ENCODE measurements at regions not wholly inside any gene's neighbourhood (a gene's known extent, or its start where the extent isn't known, plus 50 kb on each side); places are given as distances from the start of the nearest gene placed in this dataset.

DNA sequence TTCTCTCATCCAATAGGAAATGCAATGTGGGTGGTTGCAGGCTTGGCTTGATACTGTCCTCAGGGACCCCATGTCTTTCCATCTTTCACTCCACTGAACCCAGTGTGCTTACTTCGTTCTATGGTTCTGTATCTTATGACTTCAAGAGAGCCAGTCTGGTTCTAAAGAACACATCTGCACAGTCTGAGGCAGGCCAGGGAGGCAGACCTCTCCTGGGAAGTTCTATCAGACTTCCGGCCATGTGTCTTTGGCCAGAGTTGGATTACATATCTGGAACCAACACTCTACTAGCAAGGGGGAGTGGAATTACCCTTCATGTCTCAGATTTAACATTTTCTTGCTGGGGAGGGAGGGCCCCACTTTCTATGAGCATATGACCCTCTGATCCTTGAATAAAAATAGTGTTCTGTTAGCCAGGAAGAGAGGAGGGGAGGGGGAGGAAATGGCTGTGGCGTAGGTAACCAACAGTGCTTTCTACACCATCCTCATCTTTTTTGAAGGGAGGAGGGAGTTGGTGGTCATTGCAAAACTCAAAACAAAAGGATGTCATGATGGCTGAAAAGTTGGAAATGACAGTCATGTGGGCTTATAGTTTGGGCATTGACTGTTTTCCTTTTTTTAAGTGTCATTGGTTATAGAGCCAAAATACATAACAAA, 370.2 kb downstream of the GATA3 start:
- Histone ChIP-seq H3K27ac (no peak overlapping the region), H3K27me3 (no peaks in the 10 kb centered on the region), H3K4me1 (no peaks in the 10 kb centered on the region), H3K9me3 (no peaks in the 10 kb centered on the region), H3K36me3 (no peaks in the 10 kb centered on the region), H3K4me3 (no peak overlapping the region)
- DNase-seq, result no peak
- no peak for TF ChIP-seq POLR2A (IDR thresholded peaks at IDR 0.05)
- intact Hi-C loops (cut with DNase I), result no loop called here
- 70 to 77% methylated on average over 3 of the region's 3 CpGs for WGBS, 2 donors

DNA sequence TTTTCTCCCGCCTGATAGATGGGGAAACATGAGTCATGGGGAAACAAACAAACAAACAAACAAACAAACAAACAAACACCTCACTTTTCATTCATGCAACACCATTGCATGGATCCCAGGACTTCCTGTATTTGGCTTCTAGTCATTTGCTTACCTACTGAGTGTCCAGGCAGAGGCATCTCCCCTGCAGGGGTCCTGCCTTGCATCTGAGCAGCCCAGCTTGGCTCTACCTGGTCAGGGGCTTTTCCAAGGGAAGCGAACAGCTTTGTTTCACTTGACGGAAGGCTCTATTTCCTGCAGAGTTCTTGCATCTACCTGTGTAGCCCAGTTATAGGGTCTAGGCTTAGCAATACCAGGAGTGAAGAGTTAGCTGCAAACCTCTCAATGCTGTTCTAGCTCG, 374.2 kb downstream of the GATA3 start:
- intact Hi-C loops (cut with DNase I), result no loop called here

DNA sequence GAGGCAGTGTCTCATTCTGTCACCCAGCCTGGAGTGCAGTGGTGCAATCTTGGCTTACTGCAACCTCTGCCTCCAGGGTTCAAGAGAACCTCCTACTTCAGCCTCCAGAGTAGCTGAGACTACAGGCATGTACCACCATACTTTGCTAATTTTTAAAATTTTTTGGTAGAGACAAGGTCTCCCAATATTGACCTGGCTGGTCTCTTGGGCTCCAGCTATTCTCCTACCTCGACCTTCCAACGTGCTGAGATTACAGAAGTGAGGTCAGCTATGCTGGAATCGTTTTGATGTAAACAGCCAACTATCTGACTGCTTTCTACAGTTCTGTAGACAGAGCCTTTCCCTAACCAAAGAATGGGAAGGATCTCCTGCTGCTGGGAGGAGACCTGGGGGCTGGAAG, 375.8 kb downstream of the GATA3 start:
- Histone ChIP-seq H3K4me1 (no peaks in the 10 kb centered on the region), H3K9me3 (no peaks in the 10 kb centered on the region), H3K36me3 (no peaks in the 10 kb centered on the region), H3K4me3 (no peak overlapping the region), H3K27me3 (no peaks in the 10 kb centered on the region), H3K27ac (no peak overlapping the region)
- no peak for DNase-seq
- TF ChIP-seq POLR2A (IDR thresholded peaks at IDR 0.05), result no peak
- TF ChIP-seq, protein P1, sequence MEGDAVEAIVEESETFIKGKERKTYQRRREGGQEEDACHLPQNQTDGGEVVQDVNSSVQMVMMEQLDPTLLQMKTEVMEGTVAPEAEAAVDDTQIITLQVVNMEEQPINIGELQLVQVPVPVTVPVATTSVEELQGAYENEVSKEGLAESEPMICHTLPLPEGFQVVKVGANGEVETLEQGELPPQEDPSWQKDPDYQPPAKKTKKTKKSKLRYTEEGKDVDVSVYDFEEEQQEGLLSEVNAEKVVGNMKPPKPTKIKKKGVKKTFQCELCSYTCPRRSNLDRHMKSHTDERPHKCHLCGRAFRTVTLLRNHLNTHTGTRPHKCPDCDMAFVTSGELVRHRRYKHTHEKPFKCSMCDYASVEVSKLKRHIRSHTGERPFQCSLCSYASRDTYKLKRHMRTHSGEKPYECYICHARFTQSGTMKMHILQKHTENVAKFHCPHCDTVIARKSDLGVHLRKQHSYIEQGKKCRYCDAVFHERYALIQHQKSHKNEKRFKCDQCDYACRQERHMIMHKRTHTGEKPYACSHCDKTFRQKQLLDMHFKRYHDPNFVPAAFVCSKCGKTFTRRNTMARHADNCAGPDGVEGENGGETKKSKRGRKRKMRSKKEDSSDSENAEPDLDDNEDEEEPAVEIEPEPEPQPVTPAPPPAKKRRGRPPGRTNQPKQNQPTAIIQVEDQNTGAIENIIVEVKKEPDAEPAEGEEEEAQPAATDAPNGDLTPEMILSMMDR (IDR thresholded peaks at IDR 0.05), result no peak
- no peak for TF ChIP-seq POLR2AphosphoS5 (IDR thresholded peaks at IDR 0.05)
- TF ChIP-seq EP300 (IDR thresholded peaks at IDR 0.05), result no peak
- intact Hi-C loops (cut with DNase I), result no loop called here
- 50 to 63% methylated on average over 3 of the region's 3 CpGs for WGBS, 2 donors

More for the DNA sequence above, 374.2 kb downstream of the GATA3 start:
- Histone ChIP-seq H3K9me3 (no peaks in the 10 kb centered on the region), H3K27ac (no peak overlapping the region), H3K4me1 (no peaks in the 10 kb centered on the region), H3K4me3 (no peak overlapping the region), H3K27me3 (no peaks in the 10 kb centered on the region), H3K36me3 (no peaks in the 10 kb centered on the region)
- WGBS, 2 donors, result 68 to 90% methylated on average over 4 of the region's 4 CpGs
- DNase-seq, result no peak
- TF ChIP-seq POLR2A (IDR thresholded peaks at IDR 0.05) (no peak), EP300 (IDR thresholded peaks at IDR 0.05) (no peak), POLR2AphosphoS5 (IDR thresholded peaks at IDR 0.05) (no peak)
- TF ChIP-seq, protein P1 (IDR thresholded peaks at IDR 0.05), result no peak

DNA sequence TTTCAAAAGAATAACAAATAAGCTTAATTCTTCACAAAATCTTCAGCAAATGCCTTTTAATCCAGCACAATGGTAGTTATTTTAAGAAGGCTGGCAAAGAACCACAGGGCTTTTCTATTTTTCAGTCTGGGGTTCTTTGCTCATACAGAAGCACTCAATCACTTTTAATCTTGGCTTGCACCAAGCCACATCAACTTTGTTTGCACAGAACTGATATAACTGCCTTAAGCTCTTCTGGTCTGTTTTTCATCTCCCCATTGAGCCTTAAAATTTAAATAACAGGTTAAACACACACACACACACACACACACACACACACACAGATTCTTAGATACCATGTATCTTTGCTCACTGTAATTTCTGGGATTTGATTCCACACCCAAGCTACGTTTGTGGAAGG, 377.0 kb downstream of the GATA3 start:
- no peak overlapping the region for H3K4me3 ChIP-seq
- intact Hi-C loops (cut with DNase I), result no loop called here
- no peak overlapping the region for H3K27ac ChIP-seq
- WGBS, 2 donors, result 32 to 59% methylated on average over 1 of the region's 1 CpG
- TF ChIP-seq POLR2AphosphoS5 (IDR thresholded peaks at IDR 0.05) (no peak), POLR2A (IDR thresholded peaks at IDR 0.05) (no peak), EP300 (IDR thresholded peaks at IDR 0.05) (no peak)
- no peak for DNase-seq
- H3K27me3 ChIP-seq, result no peaks in the 10 kb centered on the region
- H3K9me3 ChIP-seq, result no peaks in the 10 kb centered on the region
- no peaks in the 10 kb centered on the region for H3K36me3 ChIP-seq
- no peaks in the 10 kb centered on the region for H3K4me1 ChIP-seq

DNA sequence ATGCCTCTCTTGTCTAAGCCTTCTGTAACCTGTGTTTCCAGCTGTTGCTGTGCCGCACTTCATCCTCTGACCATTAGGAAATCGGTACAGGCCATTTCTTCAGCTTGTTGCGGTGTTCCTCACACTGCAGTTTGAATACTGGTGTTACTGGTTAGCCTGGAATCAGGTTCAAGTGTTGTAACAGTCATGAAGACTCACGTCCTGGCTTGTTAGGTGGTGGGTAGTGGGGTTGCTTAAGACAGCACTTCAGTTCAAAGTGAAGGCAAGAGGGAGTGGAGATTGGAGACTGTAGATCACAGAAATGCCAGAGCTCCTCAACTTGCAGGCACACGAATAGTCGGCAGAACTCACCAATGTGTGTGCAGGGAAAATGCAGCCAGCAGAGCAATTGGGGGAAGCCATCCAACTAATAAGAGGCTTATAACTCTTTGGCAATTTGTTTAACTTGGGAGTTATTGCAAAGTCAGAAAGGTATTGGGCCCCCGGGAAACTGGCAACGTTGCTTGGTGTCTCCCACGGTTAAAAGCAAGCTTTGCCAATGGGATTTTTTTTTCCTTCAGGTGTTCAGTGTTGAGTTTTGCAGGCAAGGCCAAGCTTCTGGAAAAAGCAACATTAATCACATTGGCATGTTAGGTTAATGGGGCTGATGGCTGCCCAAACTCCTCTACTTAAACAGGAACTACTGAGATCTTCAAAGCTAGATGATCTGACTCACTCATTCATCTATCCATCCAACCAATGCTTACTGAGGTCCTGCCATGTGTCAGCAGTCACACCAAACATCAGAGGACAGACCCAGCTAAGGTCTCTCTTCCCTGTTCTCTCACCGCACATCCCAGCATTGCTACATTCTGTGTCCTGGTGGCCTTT, 380.9 kb downstream of the GATA3 start:
- H3K9me3 ChIP-seq, result no peaks in the 10 kb centered on the region
- no peak for DNase-seq
- 85 to 90% methylated on average over 10 of the region's 10 CpGs for WGBS, 2 donors

More for the DNA sequence above, 380.9 kb downstream of the GATA3 start:
- TF ChIP-seq, protein P1 (IDR thresholded peaks at IDR 0.05), result no peak
- TF ChIP-seq POLR2A (IDR thresholded peaks at IDR 0.05), result no peak
- no peak for TF ChIP-seq EP300 (IDR thresholded peaks at IDR 0.05)
- TF ChIP-seq POLR2AphosphoS5 (IDR thresholded peaks at IDR 0.05), result no peak
- H3K4me1 ChIP-seq, result no peaks in the 10 kb centered on the region
- H3K27me3 ChIP-seq, result no peaks in the 10 kb centered on the region
- no peak overlapping the region for H3K27ac ChIP-seq
- intact Hi-C loops (cut with DNase I), result no loop called here
- H3K36me3 ChIP-seq, result no peaks in the 10 kb centered on the region
- no peak overlapping the region for H3K4me3 ChIP-seq
